GM12892 (cell line): ENCODE measurements at regions not wholly inside any gene's neighbourhood (a gene's known extent, or its start where the extent isn't known, plus 50 kb on each side); places are given as distances from the start of the nearest gene placed in this dataset.

Experiments used
- POLR2A ChIP-seq: IDR thresholded peaks from 2 replicates; pipeline ENCODE4 v1.6.1; 2011; ENCODE audit warnings: low read depth, low read length, control low read depth
- POLR2AphosphoS5 ChIP-seq: IDR thresholded peaks from 2 replicates; pipeline ENCODE4 v1.6.1; 2011; ENCODE audit warnings: low read depth, low read length, control low read depth
- TAF1 ChIP-seq: IDR thresholded peaks from 2 replicates; pipeline ENCODE4 v1.6.1; 2011; ENCODE audit warnings: low read depth, mild to moderate bottlenecking, control low read depth, low read length, borderline replicate concordance

DNA sequence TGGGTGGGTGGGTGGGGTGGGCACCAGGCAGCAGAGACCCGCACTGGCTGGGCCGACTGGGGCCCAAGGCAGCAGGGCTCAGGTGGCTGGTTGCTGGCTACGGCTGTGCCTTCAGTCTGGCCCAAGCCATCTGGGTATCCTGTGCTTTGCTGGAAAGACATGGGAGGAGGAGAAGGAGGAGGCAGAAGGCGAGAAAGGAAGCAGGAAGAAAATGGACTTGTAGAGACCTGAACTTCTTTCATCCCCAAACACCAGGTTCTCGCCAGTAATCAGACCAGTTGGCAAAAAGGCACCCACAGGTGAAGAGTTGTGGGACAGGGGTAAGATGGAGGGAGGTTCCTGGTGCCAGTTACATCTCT, 78.8 kb downstream of the IGLL1 start:
- no peak for TF ChIP-seq POLR2AphosphoS5
- no peak for TF ChIP-seq POLR2A
- no peak for TF ChIP-seq TAF1
